GM13976 (cell line): ENCODE measurements at regions not wholly inside any gene's neighbourhood (a gene's known extent, or its start where the extent isn't known, plus 50 kb on each side); places are given as distances from the start of the nearest gene placed in this dataset.

Experiments
- DNase-seq: peaks from one replicate; pipeline ENCODE4 v3.0.0; 2012; ENCODE audit warnings: low spot score
- in situ Hi-C: fragments of 300-500 bp; cut with MboI; formaldehyde crosslinking; loops from one replicate; pipeline ENCODE4 v1.12.0; 2022; ENCODE audit warnings: low sequenced_read_pairs, mixed read lengths, inconsistent platforms; ENCODE audit not compliant: unreplicated experiment
- TF ChIP-seq, protein P1 (sequence below): IDR thresholded peaks from 2 replicates; pipeline ENCODE4 v1.5.1; 2012; ENCODE audit warnings: borderline replicate concordance, mild to moderate bottlenecking; ENCODE audit not compliant: insufficient read depth; ENCODE audit errors: extremely low read depth, missing control alignments, control extremely low read depth

DNA sequence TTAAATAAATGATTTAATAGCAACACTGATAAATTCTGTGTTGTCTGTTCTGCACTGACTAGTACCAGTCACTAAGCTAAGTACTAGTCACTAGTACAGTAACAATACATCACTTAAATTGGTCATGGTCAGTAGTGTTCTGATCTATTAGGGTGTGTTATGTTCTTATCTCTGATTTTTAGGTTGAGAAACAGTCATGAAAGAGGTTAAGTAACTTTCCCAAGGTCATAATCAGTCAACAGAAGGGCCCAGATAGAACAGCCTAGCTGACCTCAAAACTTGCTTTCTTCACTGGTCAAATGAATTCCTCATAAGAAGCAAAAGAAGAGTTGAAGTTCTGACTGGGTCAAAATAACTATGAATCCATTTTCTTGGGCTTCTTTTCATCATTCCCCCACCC lies 1492.7 kb downstream of the MAT2B start:
- DNase-seq: no peak
- in situ Hi-C loops: no loop called here
- TF ChIP-seq, protein P1, sequence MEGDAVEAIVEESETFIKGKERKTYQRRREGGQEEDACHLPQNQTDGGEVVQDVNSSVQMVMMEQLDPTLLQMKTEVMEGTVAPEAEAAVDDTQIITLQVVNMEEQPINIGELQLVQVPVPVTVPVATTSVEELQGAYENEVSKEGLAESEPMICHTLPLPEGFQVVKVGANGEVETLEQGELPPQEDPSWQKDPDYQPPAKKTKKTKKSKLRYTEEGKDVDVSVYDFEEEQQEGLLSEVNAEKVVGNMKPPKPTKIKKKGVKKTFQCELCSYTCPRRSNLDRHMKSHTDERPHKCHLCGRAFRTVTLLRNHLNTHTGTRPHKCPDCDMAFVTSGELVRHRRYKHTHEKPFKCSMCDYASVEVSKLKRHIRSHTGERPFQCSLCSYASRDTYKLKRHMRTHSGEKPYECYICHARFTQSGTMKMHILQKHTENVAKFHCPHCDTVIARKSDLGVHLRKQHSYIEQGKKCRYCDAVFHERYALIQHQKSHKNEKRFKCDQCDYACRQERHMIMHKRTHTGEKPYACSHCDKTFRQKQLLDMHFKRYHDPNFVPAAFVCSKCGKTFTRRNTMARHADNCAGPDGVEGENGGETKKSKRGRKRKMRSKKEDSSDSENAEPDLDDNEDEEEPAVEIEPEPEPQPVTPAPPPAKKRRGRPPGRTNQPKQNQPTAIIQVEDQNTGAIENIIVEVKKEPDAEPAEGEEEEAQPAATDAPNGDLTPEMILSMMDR: no peak

DNA sequence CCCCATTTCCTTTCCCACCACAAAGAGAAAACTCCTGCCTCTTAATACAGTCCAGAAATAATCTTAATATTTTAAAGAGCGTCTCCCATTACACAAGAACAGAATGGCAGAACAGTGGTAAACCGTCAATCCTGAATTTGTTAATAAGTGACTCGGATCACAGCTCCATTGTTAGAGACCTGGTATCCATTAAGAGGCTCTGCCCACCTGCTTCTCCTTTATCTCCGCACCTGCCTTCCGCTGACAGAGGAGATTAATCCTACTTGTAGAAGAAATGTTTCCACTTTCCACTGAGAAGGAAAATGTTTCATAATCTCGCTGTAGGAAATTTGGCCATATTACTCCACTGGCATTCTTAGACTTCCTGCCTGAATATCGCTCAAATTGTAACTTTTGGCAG lies 1493.2 kb downstream of the MAT2B start:
- no peak for DNase-seq
- in situ Hi-C loops: no loop called here
- TF ChIP-seq, protein P1: no peak

DNA sequence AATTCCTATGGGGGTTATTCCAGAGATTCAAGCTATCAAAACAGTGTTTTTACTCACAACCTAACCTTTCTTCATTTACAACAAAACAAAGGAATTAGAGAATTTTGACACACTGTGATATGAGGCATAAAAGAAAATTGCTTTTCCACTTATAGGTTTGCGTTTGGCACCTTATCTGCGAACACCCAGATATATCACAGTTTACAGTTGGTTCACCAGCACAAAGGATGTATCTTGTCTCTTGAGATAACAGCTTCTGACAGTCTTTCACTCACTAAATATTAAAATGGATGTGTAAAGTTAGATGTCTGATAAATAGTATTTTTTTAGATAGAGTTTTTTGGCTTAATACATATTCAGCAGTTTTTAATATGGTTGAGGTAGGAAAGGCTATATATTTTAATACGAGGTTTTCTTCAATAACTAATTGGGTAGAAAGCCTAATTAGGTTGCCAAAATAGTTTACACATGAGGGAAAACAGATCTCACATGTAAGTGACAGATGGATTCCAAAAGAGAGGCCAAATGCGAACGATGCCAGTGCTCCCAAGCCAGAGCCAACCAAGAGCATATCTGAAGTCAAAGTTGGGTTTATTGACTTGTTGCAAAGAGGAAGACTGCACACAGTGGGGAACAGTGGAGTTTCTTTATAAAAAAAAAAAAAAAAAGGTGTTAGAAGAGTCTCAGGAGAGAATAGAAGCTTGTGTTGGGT lies 1495.2 kb downstream of the MAT2B start:
- TF ChIP-seq, protein P1: no peak
- in situ Hi-C loops: no loop called here
- no peak for DNase-seq

DNA sequence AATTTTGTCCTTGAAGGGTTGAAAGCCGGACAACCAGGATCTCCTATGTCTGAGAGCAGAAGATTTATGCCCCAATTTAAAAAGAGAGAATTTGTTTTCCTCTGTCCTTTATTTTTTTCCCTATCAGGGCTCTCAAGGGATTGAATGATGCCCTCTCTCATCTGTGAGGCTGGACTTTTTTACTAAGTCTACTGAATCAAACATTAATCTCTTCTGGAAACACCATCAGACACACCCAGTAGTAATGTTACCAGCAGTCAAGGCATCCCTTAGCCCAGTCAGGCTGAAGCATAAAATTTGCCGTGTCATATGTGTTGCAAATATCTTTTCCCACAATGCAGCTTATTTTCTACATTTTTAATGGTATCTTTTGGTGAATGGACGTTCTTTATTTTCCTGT lies 1497.9 kb downstream of the MAT2B start:
- TF ChIP-seq, protein P1: no peak
- in situ Hi-C loops: no loop called here
- DNase-seq: no peak

DNA sequence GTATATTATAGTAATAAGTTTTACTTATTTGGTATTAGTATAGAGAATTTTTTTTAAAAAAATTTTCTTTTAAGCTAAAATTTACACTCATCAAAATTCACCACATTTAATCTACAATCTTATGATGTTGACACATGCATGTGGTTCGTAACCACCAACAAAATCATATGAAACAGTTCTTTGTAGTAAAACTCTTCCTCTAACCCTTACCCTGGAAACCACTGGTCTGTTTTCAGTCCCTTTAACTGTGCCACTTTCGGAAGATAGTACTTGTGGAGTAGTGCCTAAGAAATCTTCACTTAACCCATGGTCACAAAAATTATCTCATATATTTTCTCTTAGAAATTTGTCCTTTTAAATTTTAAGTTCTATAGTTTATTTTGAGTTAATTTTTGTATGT lies 1498.8 kb downstream of the MAT2B start:
- in situ Hi-C loops: no loop called here
- no peak for DNase-seq
- TF ChIP-seq, protein P1: no peak

DNA sequence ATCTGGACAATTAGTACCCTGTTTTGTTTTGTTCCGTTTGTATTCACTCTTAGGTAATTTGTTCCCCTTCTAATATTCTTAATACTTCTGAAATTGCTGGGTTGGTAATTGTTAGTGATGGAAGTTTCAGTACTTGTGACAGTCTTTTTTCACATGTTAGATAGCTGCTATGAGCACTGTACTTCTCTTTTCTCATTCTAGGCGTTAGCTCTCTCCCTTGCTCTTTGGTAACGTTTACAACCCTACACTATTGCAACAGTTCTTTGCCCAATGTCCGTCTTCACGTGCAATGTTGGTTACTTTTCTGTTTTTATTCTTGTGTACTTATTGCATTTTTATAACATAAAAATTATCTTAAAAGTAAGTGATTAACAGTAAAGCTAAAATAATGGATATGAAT lies 1509.0 kb downstream of the MAT2B start:
- DNase-seq: no peak
- TF ChIP-seq, protein P1: no peak
- in situ Hi-C loops: no loop called here

DNA sequence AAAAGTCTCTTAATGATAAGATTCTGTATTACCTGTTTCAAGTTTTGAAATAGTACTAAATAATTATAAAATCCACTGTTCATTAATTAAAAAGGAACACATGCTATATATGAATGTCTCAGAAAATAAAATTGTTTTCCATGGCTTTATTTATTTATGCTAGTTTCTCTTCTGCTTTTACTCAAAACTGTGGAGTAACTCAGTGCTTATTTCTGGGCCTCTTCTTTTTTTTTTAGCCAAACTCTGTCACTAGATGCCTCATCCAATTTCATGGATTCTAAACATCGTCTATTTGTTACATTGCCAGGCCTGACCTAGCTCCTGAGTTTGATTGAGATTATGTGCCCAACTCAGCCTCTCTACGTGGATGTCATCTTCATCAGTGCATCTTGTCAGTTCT lies 1509.7 kb downstream of the MAT2B start:
- TF ChIP-seq, protein P1: no peak
- in situ Hi-C loops: no loop called here

More for the DNA sequence above, 1509.7 kb downstream of the MAT2B start:
- no peak for DNase-seq
